ENCODE measurements at regions not wholly inside any gene's neighbourhood (a gene's known extent, or its start where the extent isn't known, plus 50 kb on each side); places are given as distances from the start of the nearest gene placed in this dataset.

DNA sequence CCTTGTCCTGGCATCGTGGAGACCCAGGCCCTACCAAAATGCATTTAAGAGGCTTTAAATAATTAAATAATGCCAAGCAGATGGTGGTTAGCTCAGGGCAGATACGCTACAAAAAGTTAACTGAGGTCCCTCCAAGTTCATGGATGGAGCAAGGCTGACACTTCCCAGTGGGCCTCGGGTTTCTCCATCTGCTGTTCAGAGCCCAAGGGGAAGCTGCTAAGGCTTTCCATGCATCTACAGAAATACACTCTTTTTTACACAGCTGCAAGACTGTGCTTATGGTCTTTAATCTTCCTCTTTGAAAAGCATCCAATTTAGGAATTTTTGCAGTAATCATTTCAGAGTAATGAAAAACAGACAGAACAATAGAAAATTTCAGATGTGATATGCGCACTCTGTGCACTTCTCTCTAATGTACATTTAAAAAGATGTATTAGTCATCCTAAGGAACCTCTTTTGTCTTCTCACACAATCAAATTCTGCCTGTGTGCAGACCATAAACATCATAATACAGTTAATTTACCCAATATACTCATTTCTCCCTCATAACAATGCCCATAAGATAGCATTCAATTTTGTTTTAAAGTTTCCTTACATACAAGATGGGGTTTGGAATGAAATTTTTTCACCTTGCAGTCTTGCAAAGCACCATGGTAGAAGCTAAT is 173.2 kb upstream of the ATP1B1 start:
- no peak for TF ChIP-seq ISL1 (CRISPR knock-in tag; IDR thresholded peaks at IDR 0.05)
- TF ChIP-seq ZFP3 (CRISPR knock-in tag; IDR thresholded peaks at IDR 0.05): no peak
- no peak for TF ChIP-seq ZNF565 (CRISPR knock-in tag; conservative IDR thresholded peaks at IDR 0.05; ENCODE audit: low read depth)
- TF ChIP-seq CREB5 (CRISPR knock-in tag; IDR thresholded peaks at IDR 0.05; ENCODE audit: low read depth): no peak
- TF ChIP-seq GLIS3 (CRISPR knock-in tag; IDR thresholded peaks at IDR 0.05): no peak
- no peak for TF ChIP-seq ZNF8 (CRISPR knock-in tag; IDR thresholded peaks at IDR 0.05)
- no peak for TF ChIP-seq ZNF70 (CRISPR knock-in tag; IDR thresholded peaks at IDR 0.05)
- TF ChIP-seq, protein P1, sequence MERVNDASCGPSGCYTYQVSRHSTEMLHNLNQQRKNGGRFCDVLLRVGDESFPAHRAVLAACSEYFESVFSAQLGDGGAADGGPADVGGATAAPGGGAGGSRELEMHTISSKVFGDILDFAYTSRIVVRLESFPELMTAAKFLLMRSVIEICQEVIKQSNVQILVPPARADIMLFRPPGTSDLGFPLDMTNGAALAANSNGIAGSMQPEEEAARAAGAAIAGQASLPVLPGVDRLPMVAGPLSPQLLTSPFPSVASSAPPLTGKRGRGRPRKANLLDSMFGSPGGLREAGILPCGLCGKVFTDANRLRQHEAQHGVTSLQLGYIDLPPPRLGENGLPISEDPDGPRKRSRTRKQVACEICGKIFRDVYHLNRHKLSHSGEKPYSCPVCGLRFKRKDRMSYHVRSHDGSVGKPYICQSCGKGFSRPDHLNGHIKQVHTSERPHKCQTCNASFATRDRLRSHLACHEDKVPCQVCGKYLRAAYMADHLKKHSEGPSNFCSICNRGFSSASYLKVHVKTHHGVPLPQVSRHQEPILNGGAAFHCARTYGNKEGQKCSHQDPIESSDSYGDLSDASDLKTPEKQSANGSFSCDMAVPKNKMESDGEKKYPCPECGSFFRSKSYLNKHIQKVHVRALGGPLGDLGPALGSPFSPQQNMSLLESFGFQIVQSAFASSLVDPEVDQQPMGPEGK (CRISPR knock-in tag; IDR thresholded peaks at IDR 0.05; ENCODE audit: borderline replicate concordance): no peak
- TF ChIP-seq ZFP30 (CRISPR knock-in tag; IDR thresholded peaks at IDR 0.05): no peak
- no peak for TF ChIP-seq BACH2 (CRISPR knock-in tag; IDR thresholded peaks at IDR 0.05; ENCODE audit: borderline replicate concordance)
- no peak for TF ChIP-seq RARB (CRISPR knock-in tag; IDR thresholded peaks at IDR 0.05)
- TF ChIP-seq ZC3H10 (CRISPR knock-in tag; IDR thresholded peaks at IDR 0.05): no peak
- TF ChIP-seq ESRRG (CRISPR knock-in tag; IDR thresholded peaks at IDR 0.05): no peak
- TF ChIP-seq TCF4 (CRISPR knock-in tag; IDR thresholded peaks at IDR 0.05; ENCODE audit: borderline replicate concordance): no peak; the same call in 1 of the 2 replicates
